Coronary artery (tissue), 2 donors: ENCODE measurements at regions not wholly inside any gene's neighbourhood (a gene's known extent, or its start where the extent isn't known, plus 50 kb on each side); places are given as distances from the start of the nearest gene placed in this dataset.

ENCODE experiments used
- DNase-seq: peaks from one replicate; pipeline ENCODE4 v3.0.0-alpha.2; 2017; ENCODE audit warnings: low spot score
- H3K27ac ChIP-seq, 2 donors: fragments of 200-600 bp; sonication (generic); one replicate each; pipeline ENCODE4 v1.5.1; 2016 to 2019
- H3K4me3 ChIP-seq: fragments of 200-600 bp; sonication (generic); 2 replicates; pipeline ENCODE4 v1.5.1; 2016; ENCODE audit warnings: mild to moderate bottlenecking, moderate library complexity
- TF ChIP-seq, protein P1 (sequence below): fragments of 200-600 bp; sonication (generic); IDR thresholded peaks from one replicate; pipeline ENCODE4 v1.5.1; 2019; ENCODE audit warnings: antibody characterized with exemption

DNA sequence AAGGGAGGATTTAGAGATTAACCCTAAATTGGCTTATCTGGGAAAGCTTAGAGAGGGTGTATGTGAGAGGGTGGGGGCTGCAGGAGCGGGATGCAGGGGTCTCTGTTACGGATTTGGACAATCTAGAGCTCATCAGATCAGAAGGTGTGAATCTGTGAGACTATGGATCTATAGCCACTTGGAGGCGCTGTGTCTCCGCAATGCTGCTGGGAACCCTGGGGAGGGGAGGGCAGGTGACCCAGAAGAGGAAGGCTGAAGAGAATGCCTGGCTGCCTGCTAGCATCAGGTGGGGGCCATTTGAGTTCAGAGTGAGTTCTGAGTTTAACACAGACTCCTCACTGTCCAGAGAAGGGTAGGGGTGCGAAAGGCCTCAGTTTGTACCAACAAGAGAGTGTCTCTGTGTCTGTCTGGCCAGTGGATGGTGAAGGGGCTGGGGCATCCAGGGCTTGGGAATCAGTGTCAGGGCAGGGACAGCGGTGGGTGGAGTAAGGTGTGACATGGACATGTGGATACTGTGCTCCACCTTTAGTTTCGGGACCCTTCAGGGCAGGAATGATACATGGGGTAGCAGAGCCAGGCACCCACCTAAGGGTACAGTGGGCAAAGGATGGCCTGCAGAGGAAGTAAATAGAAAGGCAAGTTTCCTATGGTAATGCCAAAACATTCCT, 187.3 kb upstream of the PRSS58 start:
- no peak for DNase-seq
- H3K4me3 ChIP-seq: no peak overlapping the region
- TF ChIP-seq, protein P1, sequence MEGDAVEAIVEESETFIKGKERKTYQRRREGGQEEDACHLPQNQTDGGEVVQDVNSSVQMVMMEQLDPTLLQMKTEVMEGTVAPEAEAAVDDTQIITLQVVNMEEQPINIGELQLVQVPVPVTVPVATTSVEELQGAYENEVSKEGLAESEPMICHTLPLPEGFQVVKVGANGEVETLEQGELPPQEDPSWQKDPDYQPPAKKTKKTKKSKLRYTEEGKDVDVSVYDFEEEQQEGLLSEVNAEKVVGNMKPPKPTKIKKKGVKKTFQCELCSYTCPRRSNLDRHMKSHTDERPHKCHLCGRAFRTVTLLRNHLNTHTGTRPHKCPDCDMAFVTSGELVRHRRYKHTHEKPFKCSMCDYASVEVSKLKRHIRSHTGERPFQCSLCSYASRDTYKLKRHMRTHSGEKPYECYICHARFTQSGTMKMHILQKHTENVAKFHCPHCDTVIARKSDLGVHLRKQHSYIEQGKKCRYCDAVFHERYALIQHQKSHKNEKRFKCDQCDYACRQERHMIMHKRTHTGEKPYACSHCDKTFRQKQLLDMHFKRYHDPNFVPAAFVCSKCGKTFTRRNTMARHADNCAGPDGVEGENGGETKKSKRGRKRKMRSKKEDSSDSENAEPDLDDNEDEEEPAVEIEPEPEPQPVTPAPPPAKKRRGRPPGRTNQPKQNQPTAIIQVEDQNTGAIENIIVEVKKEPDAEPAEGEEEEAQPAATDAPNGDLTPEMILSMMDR: no peak
- no peak overlapping the region for H3K27ac ChIP-seq

- Histone ChIP-seq H3K27ac (no peak overlapping the region), H3K4me3 (no peak overlapping the region)
- no peak for DNase-seq
- TF ChIP-seq, protein P1: no peak
Measured at GRCh38 chr7:142443216-142444010, 185.6 kb upstream of the PRSS58 start.

GRCh38 chr7:142442396-142442795, 184.5 kb upstream of the PRSS58 start:
- DNase-seq: no peak
- H3K4me3 ChIP-seq: no peak overlapping the region
- TF ChIP-seq, protein P1: no peak
- H3K27ac ChIP-seq: no peak overlapping the region

DNA sequence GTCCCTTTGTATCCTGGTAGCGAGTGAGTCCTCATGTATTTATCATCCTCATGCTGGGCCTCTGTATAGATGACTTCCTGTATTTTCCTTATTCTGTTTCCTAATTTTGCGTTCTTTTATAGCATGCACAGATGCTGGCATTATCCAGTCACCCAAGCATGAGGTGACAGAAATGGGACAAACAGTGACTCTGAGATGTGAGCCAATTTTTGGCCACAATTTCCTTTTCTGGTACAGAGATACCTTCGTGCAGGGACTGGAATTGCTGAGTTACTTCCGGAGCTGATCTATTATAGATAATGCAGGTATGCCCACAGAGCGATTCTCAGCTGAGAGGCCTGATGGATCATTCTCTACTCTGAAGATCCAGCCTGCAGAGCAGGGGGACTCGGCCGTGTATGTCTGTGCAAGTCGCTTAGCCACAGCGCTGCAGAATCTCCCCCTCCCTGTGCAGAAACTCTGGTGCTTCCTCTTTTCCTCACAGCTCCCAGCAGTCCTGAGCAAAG, 183.1 kb upstream of the PRSS58 start:
- Histone ChIP-seq H3K27ac (no peak overlapping the region), H3K4me3 (no peak overlapping the region)
- DNase-seq: no peak
- TF ChIP-seq, protein P1: no peak

DNA sequence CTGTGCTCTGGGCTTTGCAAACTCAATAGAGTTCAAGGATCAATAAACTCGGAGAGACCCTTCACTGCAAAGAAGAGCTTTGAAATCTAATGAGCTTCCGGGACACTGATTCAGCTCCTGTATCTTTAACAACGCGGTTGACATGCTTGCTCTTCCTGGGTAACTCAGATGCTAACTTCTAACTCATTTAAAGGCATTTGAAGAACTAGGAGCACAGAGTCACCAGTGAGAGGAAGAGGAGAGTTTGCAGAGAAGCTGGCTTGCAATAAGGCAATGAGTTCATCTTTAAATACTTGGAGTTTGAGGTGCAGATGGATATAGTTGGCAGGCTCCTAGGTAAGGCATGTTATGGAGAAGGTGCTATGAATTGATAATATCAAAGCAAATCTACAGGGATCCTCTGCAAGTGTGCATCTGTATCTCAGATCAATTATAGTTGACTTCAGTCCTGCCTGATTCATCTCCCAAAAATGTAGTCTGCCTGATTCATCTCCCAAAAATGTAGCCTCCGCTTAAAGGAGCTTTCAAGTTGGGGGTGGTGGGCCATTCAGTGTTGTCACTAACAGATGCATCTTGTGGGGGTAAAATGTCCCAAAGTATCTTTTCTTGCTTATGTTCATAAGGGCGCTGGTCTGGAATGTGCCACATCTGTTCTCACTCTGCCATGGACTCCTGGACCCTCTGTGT, 182.5 kb upstream of the PRSS58 start:
- no peak for DNase-seq
- TF ChIP-seq, protein P1: no peak
- Histone ChIP-seq H3K27ac (no peak overlapping the region), H3K4me3 (no peak overlapping the region)

DNA sequence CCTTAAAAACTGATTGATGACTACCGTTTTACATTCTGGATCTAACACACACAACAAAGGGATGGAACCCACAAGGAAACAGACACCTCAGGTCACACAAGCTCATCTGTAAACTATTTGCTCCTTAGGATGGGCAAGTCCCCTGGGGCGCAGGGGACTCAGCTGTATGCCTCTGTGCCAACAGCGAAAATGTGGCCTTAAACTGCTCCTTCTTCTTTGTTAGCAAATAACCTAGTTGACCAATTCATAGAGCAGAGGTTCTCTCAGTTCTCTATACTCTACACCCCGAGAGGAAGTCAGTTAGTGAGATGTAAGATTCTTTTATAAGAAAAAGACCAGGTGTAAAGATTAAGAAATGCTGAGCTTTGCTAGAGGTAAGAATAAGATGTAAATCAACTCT, 181.9 kb upstream of the PRSS58 start:
- TF ChIP-seq, protein P1: no peak
- DNase-seq: no peak
- no peak overlapping the region for H3K27ac ChIP-seq
- H3K4me3 ChIP-seq: no peak overlapping the region
